Heart right ventricle (tissue), 16 donors: ENCODE measurements at regions not wholly inside any gene's neighbourhood (a gene's known extent, or its start where the extent isn't known, plus 50 kb on each side); places are given as distances from the start of the nearest gene placed in this dataset.
"Not testable (repeated sequence)": the region's sequence is repeated elsewhere in the genome, so short reads cannot be mapped to it uniquely, and the experiment has no call there.

Experiments used
- ATAC-seq, 8 donors: fragments of 200-7000 bp; cut with Tn5 transposase; one replicate each; pipeline ENCODE4 v1.9.1; 2020; ENCODE audit warnings: mild to moderate bottlenecking in 8 of 8, moderate library complexity in 8 of 8, moderate number of reproducible peaks in 1 of 8
- DNase-seq, 2 donors: peaks; one replicate each; pipeline ENCODE4 v3.0.0-alpha.2; 2020
- H3K27ac ChIP-seq, 10 donors: fragments of 200-600 bp; sonication (generic) in 2 of 10; one replicate each; pipeline versions ENCODE4 v1.5.0 to v1.8.0; 2020 to 2022; ENCODE audit warnings: mild to moderate bottlenecking in 3 of 10
- H3K27me3 ChIP-seq, 7 donors: fragments of 200-600 bp; one replicate each; pipeline ENCODE4 v1.8.0; 2021 to 2022; ENCODE audit warnings: mild to moderate bottlenecking in 2 of 7
- H3K36me3 ChIP-seq, 9 donors: fragments of 200-600 bp; sonication (generic) in 1 of 9; one replicate each; pipeline versions ENCODE4 v1.5.0 to v1.8.0; 2020 to 2022; ENCODE audit warnings: mild to moderate bottlenecking in 2 of 9
- H3K4me1 ChIP-seq, 9 donors: fragments of 200-600 bp; sonication (generic) in 1 of 9; one replicate each; pipeline versions ENCODE4 v1.5.0 to v1.8.0; 2020 to 2022; ENCODE audit warnings: mild to moderate bottlenecking in 4 of 9
- H3K4me3 ChIP-seq, 10 donors: fragments of 200-600 bp; sonication (generic) in 2 of 10; one replicate each; pipeline versions ENCODE4 v1.5.0 to v1.8.0; 2020 to 2022; ENCODE audit warnings: mild to moderate bottlenecking in 7 of 10, moderate library complexity in 2 of 10
- H3K9me3 ChIP-seq, 11 donors: fragments of 200-600 bp in 10 of 11; sonication (generic) in 2 of 11; one replicate each; pipeline versions ENCODE4 v1.5.0 to v1.8.0; 2013 to 2022; ENCODE audit warnings: mild to moderate bottlenecking in 2 of 11, control low read depth in 1 of 11, moderate library complexity in 1 of 11
- WGBS, 2 donors: extraction: QIAGEN DNeasy Blood & Tissue Kit; methylation state at CpG; one replicate each; pipeline ENCODE4 v1.1.7; 2013; ENCODE audit warnings: inconsistent platforms in 1 of 2; 5-methylcytosine and 5-hydroxymethylcytosine counted together
- intact Hi-C, 10 donors: fragments of 100-400 bp; cut with DNase I; formaldehyde crosslinking; loops; one replicate each; pipeline versions ENCODE4 v1.11.1 to v1.14.2; 2022
- TF ChIP-seq, protein P1 (sequence below), 9 donors: fragments of 200-600 bp; sonication (generic) in 2 of 9; IDR thresholded peaks; one replicate each; pipeline versions ENCODE4 v1.5.0 to v1.8.0; 2021 to 2022; ENCODE audit warnings: antibody characterized with exemption in 9 of 9, mild to moderate bottlenecking in 5 of 9, moderate library complexity in 1 of 9
- donor health status: Arrhythmogenic right ventricular cardiomyopathy.
- donor health status: ischemic (EF 13 %, LVEDD 7.1; RV severe dilation, severe dysfunction).
- donor health status: healthy with polysubstance abuse.
- donor health status: DM: no; HTN: yes; CAD: no.
- donor health status: DM: no; HTN: no; CAD: no.
- donor health status: ischemic (EF 25% LVEDD 6.9; RV normal size, moderate dysfunction).
- donor health status: ischemic (EF 25% LVEDD 5.7; RV mildly dilated, moderate dysfunction).
- donor health status: healthy.
- donor health status: DM: yes; HTN: yes; CAD: no.
- donor health status: Ischemic cardiomyopathy.
- donor health status: ischemic (EF 35%, LVEDD 5.7; RV mildly dilated, moderate dysfunction).
- donor health status: nonischemic (EF 11% LVEDD 7.7; RV severe dilation, severe dysfunction).
- donor health status: DM: yes; HTN: yes; CAD: no.
- donor health status: PGD.
- donor health status: ischemic (EF 29% LVEDD 5.4; RV normal size, mild dysfunction).
- donor health status: nonischemic (EF 23%, LVEDD 6.1; RV moderate dilation, normal function).

DNA sequence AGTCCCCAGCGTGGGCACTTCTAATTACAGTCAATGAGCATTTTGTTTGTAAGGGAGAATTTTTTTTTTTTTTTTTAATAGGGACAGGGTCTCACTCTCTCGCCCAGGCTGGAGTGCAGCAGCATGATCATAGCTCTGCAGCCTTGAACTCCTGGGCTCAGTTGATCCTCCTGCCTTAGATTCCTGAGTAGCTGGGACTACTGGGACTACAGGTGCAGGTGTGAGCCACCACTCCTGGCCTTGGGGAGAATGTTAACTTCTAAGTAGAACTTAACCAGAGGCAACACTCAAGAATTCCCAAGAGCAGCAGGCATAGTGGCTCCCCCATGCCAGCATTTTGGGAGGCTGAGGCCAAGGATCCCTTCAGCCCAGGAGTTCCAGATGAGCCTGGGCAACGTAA is 52.9 kb upstream of the ZNF217 start:
- no peak for ATAC-seq
- no peaks in the 10 kb centered on the region for H3K27me3 ChIP-seq

DNA sequence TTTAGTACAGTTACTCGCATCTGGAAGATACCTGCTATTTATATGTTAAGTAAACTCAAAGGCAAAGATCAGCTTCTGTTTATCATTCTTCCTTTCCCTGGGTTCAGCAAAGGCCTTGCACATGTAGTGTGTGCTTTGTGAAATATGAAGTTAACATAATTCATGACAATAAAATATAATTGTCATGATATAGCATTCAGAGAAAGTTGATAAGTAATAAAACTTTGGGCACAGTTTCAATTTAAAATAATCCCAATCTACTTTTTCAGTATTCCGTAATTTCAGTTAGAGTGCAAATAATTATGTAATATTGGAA is 51.9 kb upstream of the ZNF217 start:
- 79 to 93% methylated on average over 2 of the region's 2 CpGs for WGBS, 2 donors
- no peak overlapping the region for H3K4me3 ChIP-seq

More for the DNA sequence above, 52.9 kb upstream of the ZNF217 start:
- Histone ChIP-seq H3K9me3 (no peaks in the 10 kb centered on the region), H3K4me3 (no peak overlapping the region), H3K4me1 (peaks cover 0 to 26% (median 14%) of the 10 kb centered on the region in 9 donors), H3K27ac (no peak overlapping the region), H3K36me3 (no peaks in the 10 kb centered on the region)
- TF ChIP-seq, protein P1, sequence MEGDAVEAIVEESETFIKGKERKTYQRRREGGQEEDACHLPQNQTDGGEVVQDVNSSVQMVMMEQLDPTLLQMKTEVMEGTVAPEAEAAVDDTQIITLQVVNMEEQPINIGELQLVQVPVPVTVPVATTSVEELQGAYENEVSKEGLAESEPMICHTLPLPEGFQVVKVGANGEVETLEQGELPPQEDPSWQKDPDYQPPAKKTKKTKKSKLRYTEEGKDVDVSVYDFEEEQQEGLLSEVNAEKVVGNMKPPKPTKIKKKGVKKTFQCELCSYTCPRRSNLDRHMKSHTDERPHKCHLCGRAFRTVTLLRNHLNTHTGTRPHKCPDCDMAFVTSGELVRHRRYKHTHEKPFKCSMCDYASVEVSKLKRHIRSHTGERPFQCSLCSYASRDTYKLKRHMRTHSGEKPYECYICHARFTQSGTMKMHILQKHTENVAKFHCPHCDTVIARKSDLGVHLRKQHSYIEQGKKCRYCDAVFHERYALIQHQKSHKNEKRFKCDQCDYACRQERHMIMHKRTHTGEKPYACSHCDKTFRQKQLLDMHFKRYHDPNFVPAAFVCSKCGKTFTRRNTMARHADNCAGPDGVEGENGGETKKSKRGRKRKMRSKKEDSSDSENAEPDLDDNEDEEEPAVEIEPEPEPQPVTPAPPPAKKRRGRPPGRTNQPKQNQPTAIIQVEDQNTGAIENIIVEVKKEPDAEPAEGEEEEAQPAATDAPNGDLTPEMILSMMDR (IDR thresholded peaks at IDR 0.05): no peak
- DNase-seq: no peak
- 95 to 99% methylated on average over 3 of the region's 3 CpGs for WGBS, 2 donors
- intact Hi-C loops: no loop called here

DNA sequence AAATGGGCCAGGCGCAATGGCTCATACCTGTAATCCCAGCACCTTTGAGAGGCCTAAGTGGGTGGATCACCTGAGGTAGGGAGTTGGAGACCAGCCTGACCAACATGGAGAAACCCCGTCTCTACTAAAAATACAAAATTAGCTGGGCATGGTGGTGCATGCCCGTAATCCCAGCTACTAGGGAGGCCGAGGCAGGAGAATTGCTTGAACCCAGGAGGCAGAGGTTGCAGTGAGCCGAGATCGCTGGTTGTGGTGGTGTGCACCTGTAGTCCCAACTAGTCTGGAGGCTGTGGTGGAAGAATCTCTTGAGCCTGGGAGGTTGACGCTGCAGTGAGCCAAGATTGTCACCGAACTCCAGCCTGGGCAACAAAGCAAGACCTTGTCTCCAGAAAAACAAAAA is 50.5 kb upstream of the ZNF217 start:
- H3K27me3 ChIP-seq, H3K36me3 ChIP-seq, H3K4me3 ChIP-seq, H3K9me3 ChIP-seq, intact Hi-C loops, DNase-seq, ATAC-seq: not testable (repeated sequence)
- H3K27ac ChIP-seq: peak overlapping the region in 1 of 10 donors; percentile 92
- peaks cover 0 to 28% (median 14%) of the 10 kb centered on the region in 9 donors for H3K4me1 ChIP-seq
- 98% methylated on average over 8 of the region's 8 CpGs for WGBS, 2 donors

More for the DNA sequence above, 51.9 kb upstream of the ZNF217 start:
- TF ChIP-seq, protein P1 (IDR thresholded peaks at IDR 0.05): no peak
- intact Hi-C loops: no loop called here
- Histone ChIP-seq H3K36me3 (no peaks in the 10 kb centered on the region), H3K4me1 (peaks cover 0 to 28% (median 14%) of the 10 kb centered on the region in 9 donors), H3K27me3 (no peaks in the 10 kb centered on the region), H3K27ac (no peak overlapping the region), H3K9me3 (no peaks in the 10 kb centered on the region)
- DNase-seq: no peak
- no peak for ATAC-seq
